ENCODE measurements at regions not wholly inside any gene's neighbourhood (a gene's known extent, or its start where the extent isn't known, plus 50 kb on each side); places are given as distances from the start of the nearest gene placed in this dataset.
A peak's percentile ranks its signal among the peaks of the same experiment; 100 is the strongest.

DNA sequence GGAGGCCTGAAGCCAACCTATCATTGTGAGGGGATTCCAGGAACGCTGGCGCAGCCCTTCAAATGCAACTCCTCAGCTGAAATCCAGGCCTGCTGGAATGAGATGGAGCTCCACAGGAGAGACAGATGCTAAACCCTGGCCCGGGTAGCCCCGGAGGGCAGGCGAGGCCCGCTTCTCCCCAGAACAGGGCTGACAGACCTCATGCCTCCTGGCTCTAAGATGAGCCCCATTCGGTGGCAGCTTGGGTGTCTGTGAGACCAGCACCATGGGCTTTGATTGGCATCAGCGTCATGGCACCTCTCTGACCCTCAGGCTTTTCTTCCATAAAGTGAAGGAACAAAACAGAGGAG is 382.2 kb downstream of the BCL11B start:
- DNase-seq (ENCODE audit: low spot score): no peak

DNA sequence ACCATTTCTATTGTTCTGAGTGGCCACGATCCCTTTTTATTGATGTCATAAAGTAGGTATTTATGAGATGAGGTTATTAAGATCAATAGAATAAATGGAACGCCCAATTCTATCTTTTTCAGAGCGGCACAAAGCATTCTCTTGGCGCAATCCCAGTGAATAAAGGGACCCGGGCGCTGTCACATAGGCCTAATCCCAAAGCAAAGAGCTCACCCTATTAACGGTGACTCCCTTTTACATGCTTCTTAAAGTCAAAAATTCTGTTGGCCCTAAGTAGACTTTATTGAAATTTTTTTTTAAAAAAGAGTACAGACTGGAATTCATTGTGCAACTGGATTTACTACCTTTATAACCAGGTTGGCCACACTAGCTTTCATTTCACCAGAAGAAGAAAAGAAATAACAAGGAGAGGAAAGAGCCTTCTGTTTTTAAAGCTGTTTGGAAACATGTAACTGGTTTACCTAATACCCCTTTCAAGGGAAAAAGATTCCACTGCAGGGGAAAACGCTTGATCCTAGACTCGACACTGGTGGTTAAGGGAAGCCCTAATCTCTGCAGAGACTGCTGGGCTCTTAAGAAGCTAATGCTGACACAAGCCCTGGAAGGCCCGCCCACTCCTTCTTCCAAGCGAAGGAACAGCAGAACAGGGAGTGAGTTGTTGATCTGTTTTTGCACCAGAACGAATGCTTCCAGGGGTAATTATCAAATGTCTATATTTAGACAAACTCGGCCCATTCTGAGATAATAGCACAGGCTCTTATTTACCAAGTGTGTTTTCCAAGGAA is 381.2 kb downstream of the BCL11B start:
- DNase-seq (ENCODE audit: low spot score): peak; percentile 16

DNA sequence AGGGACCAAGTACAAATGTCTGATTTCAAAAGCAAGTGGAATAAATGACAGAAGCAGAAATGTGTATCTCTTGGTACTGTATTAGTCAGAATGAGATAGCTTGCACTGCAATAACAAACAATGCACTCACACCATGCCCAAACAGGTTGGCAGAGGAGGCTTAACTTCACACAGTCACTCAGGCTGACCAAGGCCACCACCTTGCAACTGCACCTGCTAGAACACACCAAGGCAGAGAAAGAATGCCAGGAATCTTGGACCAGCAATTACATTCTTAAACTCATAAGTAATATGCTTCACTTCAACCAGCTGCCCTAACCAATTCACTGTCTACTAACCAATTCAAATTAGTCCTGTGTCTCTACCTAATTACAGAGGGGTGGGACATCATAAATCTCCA is 378.3 kb downstream of the BCL11B start:
- no peak for DNase-seq (ENCODE audit: low spot score)

DNA sequence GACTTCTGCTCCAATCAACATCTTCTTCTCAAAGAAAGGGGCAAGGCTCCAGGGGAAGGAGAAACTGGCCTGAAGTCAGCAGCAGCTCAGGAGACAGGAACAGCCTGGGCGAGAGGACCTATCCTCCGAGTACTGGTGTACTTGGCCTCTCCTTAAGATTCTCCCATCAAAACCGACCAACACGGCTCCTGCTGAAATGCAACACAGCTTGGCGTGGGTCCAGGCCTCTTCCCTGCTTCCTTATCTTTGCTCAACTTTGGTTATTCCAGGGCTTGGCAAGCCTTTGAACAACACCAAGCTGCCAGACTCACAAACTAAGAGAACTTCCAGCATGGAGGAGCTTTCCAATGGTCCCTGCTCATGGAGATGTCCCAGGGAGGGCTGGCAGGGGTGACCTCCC is 377.4 kb downstream of the BCL11B start:
- DNase-seq (ENCODE audit: low spot score): no peak

DNA sequence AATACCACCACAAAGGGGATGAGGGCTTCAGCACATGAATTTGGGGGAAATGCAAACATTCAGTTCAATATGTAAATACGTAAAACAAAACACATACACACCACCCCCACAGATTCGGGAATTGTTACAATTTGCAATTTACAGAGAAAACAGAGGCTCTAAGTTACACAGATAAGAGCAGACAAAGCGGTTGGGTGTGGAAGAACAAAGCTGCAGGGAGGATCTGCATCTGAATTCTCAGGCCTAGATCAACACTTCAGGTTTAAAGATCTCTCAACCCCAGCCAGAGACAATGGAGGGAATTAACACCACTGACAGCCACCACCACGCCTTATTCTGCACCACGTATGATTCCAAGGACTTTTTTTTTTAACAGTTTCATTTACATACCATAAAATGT is 375.5 kb downstream of the BCL11B start:
- no peak for DNase-seq (ENCODE audit: low spot score)

DNA sequence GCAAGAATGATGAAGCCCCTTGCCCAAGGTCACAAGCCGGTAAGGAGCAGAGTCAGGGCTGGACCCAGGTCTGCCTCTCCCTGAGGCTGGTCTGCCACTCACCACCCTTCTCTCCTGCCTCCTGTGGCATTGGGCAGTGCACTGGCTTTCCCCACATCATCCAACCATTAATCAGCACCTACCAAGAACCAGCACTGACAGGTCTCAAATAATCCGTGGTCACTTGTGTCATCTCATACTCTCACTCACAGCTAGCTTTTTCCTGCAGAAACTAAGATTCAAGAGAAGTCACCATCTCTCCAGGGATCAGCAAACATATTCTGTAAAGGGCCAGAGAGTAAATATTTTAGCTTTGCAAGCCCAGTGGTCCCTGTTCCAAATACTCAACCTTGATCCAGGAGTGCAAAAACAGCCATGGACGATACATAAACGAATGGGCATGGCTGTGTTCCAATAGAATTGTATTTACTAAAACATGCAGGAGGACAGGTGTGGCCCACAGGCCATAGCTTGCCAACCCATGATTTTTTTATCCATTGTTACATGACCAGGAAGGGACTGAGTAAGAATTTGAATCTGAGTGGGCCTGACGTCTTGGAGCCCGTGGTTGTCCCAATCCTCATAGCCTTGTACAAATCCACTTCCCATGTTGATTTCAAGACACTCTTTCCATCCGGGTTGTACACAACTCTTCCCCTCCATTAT is 374.2 kb downstream of the BCL11B start:
- DNase-seq (ENCODE audit: low spot score): no peak

DNA sequence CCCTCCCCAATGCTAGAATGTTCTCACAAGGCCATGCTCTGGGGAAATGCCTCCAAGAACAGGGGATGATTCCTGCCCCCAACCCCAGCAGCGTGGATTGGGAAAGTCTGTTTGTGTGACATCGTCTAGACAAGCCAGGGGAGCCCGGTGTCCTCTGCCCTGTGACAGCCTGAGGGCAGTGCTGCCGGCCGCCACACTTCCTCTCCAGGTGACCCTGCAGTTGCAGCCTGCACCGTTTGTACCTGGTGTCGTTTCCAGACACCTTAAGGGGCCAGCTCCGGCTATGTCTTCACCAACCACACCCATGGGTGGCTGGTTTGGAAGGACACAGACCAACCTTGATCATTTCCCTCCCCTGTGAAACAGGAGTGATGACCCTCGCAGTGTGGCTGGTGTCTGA is 372.6 kb downstream of the BCL11B start:
- no peak for DNase-seq (ENCODE audit: low spot score)

DNA sequence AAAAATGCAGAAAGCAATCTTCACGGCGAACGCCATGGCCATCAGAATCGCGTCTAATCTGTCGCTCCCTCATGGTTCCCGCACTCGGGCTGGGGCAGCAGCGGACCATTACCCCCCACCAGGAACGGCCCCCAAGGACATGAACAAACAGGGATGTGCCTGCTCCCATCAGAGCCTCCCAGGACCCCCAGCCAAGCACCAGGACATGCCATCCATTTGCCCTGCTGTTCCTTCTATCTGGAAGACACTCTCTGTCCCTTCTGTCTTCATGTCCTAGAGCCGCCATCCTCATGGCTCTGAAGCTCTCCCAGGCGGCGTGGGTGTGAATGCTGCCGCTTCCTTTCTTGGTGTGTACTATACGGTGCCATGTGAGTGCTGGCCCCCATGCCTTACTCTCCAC is 371.8 kb downstream of the BCL11B start:
- DNase-seq (ENCODE audit: low spot score): no peak

DNA sequence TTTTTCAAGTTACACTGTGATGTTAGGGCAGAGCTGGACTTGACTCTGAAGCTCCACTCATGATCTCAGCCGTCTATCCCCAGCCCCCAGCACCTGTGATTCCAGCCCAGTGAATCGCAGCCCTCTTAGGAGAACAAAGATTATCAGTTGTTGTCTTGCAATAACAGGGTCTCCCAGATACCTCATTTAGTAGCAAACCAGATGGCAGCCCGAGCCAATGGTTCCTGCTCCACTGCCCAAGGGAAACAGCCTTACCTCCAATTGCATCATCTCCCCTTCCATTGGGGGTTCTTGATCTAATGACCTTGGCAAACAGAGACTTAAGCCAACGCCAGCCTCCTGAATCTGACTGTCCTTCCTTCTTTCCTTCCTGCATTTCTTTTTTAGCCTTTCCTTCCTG is 371.2 kb downstream of the BCL11B start:
- no peak for DNase-seq (ENCODE audit: low spot score)

DNA sequence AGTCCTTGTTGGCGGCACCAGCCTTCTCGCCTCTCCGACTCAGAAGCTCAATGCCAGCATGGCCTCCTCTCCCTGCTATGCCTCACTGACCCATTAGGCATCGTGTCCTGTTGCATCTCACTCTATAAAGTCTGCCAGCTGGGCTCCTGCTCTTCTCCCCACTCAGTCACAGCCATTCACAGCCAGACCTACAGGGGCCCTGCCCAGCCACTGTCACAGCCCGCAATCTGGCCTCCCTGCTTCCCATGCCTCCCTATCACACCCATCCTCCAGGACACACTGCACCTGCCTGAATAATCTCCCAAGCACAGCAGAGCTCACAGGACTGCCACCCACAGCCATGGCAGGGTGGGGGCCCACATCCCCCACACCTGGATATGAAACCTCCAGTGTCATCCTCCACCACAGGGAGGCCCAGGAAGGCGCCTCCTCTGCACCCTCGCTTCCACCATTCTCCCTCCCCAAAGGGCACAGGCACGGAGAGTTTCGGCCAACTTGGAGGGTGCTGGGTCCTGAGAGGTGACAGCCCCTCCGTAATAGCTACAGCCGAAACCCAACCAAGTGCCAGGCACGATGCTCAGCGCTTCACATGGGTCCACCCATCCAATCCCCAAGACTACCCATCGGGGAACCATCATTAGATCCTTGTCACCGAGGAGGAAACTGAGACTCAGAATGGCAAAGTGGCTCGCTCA is 370.3 kb downstream of the BCL11B start:
- DNase-seq (ENCODE audit: low spot score): no peak

DNA sequence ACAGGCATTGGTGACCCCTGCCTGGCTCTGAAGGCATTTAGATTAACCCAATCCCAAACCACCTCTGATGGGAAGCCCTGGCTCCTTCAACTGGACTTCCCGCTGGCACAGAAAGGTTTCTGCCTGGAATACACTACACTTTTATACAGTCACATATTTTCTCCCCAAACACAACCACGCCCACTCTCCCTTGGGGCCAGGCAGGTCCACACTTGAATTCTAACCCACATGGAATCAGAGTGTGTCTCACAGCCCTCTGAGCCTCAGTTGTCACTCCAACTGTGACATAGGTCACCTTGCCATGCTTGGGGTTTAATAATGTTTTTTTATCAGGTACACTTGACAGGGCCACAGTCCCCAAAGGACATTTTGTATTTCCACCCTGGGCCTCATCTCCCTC is 368.6 kb downstream of the BCL11B start:
- DNase-seq (ENCODE audit: low spot score): no peak

DNA sequence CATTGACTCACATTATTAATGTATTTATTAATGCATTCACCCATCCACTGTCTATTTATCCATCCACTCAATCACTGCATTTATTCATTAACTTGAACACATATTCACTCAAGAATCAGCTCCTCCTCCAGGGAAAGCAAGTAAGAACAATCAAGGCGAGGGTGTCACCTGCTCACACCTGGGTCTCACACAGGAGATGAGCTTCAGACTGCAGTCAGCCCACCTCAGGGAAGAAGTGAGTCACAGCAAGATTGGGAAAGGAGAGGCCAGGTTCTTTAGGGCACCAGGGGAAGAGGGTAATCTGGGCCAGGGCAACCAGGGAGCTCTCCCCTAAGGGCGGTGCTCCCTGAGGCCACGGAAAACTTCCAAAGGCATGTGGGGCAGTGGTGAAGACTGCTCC is 367.3 kb downstream of the BCL11B start:
- no peak for DNase-seq (ENCODE audit: low spot score)

DNA sequence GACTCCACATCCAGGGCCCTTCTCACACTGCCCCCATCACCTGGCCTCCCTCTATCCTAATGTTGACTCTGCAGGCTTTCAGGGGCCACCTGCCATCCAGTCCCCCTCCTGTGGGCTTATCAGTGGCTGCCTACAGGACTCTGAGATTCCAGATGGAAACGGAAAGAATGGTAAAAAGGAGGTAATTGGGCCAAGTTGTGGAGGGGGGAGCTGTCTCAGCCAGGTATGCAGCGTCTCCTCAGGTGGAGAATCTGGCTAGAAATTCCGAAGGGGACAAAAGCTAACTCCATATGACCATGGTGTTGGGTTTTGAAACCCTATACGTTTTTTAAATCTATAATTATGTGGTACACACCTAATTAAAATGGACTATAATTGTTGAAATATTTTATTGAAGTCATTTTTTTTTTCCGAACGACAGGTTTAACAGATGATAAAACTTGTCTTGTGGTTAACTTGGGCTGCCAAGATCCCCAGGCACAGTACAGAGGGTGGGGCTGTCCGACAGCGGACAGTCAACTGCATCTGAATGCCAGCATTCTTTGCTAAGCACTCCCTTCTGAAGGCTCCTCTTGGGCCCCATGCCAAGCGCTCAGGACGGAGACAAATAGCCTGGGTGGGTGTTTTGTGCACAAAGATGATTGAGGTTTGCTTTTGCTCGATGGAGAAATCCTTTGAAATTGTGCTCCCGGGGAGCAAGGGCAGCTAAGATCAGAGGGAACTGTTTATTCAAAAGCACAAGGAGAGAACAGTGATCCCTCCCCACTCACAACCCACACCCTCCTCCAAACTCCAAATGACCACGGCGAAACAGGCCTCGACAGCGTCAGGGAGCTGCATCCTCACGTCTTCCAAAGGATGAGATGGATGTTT is 365.6 kb downstream of the BCL11B start:
- no peak for DNase-seq (ENCODE audit: low spot score)

DNA sequence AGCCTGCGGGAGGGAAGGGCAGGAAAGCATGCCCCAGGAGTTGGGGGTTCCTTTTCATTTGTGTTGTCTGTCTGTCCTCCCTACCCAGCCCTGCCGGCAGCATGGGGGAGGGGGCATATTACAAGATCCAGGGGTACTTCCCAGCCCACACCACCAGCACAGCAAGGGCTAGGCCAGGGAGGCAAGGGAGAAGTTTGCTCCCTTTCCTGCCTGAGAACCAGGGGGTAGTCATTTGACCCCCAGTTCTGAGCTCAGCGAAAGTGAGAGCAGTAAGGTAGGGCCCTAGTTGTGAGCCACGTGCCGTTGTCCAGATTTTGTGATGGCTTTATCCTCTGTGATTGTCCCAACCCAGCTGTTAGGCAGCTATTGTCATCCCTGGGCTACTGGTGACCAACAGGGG is 364.7 kb downstream of the BCL11B start:
- no peak for DNase-seq (ENCODE audit: low spot score)

DNA sequence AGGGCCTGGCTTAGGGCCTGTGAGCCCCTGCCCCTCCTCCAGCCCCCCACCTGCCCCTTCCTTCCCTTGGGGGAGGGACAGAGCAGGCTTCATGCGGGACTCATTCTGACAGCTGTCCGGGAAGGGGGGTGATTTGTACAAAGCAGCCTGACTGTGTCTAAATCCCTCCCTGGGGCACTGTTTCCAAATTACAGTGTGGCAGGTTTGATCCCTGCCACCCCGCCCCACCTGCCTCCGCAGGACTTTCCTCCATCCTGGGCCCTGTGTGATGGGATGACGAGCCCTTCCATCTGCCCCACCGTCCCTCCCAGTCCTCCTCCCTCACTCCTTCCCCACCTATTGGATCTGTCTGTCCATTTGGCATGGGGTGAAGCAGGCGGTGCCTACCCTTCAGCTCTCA is 363.9 kb downstream of the BCL11B start:
- no peak for DNase-seq (ENCODE audit: low spot score)

DNA sequence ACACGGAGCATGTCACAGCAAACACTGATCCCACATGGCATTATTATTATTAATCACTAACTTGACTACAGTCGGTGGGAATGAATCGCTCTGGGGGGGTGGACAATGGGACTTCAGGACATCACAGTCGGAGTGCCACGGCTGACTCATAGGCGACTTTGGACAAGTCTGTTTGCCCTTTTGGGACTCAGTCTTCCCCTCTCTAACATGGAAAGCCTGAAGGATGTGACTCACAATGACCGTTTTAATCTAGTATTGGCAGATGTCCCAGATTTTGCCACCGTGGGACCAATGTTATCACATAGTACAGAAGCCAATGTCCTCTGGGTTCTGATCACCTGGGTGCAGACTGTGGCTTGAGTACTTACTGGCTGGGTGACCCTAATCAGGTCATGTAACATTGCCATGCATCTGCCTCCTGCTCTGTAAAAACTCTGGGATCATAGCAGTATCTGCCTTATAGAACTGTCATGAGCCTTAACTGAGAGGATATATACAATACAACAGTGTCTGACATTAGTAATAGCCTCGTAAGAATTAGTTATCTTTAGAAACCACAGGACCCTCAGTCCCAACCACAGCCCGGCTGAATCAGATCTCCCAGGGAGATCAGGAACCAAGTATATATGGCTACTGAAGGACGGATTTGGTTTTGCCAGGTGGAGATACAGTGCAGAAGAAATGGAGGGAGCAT is 362.6 kb downstream of the BCL11B start:
- no peak for DNase-seq (ENCODE audit: low spot score)

DNA sequence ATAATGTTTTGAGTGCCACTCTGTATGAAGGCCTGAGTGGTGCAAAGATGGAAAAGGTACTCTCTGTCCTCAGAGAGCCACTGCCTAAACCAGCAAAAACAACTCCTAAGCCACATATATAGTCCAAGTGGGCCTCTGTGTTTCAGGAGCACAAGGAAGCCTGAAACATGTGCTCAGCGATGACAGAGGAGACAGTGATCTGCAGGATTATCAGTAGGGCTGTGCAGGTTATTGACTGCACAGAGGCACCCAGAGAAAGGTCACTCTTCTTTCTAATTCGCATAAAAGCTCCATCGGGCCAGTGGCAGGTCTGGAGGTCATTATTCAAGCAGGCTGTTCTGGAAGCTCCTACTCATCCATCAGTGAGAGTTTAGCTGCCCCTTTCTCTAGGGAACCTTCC is 361.9 kb downstream of the BCL11B start:
- DNase-seq (ENCODE audit: low spot score): no peak

DNA sequence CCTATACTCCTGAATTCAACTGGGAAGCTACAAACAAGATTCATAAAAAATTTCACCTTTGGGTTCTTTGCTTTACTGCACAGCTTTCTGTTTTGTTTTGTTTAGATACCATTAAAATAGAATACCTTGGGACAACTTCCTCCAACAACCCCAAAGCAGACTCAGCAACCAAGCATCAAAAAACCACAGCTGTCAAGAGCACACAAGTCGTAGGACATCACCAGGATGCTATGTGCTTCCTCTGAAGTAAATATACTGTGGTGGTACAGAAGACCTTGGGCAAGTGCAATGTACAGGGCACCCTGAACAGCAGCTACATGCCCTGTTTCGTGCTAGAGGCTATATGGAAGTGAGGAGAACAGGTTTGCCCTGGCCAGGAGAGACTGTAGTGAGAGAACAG is 359.3 kb downstream of the BCL11B start:
- no peak for DNase-seq (ENCODE audit: low spot score)

DNA sequence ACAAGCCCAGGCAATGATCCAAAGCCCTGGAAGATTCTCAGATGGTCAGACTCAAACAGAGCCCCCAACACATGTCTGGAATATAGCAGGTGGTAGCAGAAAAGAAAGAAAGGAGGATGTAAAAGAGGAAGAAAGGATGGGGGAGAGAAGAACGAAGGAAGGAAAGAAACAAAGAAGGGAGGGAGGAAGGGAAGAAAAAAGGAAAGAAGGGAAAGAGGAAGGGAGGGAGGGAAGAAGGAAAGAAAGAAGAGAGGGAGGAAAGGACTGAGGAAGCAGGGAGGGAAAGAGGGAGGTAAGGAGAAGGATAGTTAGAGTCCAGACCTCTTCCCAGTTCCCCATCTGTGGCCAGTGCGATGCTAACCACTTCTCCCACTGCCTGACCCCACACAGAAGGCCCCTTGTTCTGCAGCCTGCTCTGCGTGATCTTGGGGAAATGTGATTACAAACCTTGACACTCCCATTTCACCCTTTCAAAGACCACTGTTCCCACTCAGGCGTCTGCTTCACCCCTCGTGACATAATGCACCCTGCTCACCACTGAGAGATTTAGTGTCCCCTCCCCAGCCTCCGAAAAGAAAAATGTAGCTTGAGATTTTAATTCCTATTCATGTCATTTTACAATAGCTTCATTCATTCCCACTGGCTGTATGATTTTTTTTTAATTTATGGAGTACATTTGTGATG is 357.9 kb downstream of the BCL11B start:
- peak; percentile 19 for DNase-seq (ENCODE audit: low spot score)

DNA sequence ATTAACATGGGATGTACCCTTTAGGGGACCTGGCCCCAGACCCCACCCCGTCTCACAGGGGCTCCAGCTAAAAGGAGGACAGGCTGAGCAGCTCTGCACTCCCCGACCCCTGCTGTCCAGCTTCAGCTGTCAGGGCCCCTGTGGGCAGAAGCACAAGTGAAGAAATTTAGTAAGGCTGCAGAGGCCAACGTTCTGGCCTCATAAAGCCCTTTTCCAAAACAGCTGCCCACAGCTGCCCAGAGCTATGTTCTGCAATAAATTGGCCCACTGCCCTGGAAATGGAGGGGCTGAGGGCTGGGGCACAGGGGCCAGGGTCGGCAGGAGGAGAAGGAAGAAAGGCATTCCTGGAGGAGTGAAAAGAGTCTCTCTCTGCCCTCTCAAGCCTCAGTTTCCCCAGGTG is 357.1 kb downstream of the BCL11B start:
- DNase-seq (ENCODE audit: low spot score): no peak

DNA sequence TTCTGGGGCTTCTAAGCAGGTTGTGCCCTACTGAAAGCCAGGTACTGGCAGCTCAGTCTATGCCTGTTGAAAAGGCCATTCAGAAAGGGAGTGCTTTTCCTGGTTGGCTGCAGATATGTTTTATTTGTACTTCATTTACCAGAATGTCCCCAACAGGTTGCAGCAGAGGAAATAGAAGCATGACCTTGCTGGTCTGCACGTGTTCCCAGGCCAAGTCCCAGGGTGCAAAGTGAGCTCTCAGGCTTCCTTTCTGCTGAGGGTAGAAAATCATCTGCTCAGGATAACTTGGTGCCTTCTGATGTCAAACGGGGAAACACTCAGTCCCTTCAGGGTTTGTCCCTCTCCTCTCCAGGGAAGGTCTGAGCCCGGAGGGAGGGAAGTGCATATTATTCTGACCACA is 356.4 kb downstream of the BCL11B start:
- no peak for DNase-seq (ENCODE audit: low spot score)
